ENCODE measurements at regions not wholly inside any gene's neighbourhood (a gene's known extent, or its start where the extent isn't known, plus 50 kb on each side); places are given as distances from the start of the nearest gene placed in this dataset.

GRCh38 chr14:98694541-98694940, 577.5 kb downstream of the BCL11B start:
- Histone ChIP-seq H3K9me3 (replicated peaks in 1 of 2; ENCODE audit: control insufficient read depth in 2 of 2, insufficient read depth in 1 of 2, low read depth in 1 of 2, low read length in 2 of 2) (peaks cover 0 to 1% of the 10 kb centered on the region in 2 donors), H3K18ac (ENCODE audit: low read length) (no peak overlapping the region), H3K23ac (ENCODE audit: low read depth, low read length, poor library complexity) (no peak overlapping the region), H2AFZ (ENCODE audit: low read length) (no peak overlapping the region), H3K9ac (ENCODE audit: low read depth, low read length, poor library complexity) (no peak overlapping the region), H3K4me3 (ENCODE audit: low read length in 2 of 2) (no peak overlapping the region), H3K27ac (replicated peaks; ENCODE audit: low read length) (no peak overlapping the region), H2AK5ac (ENCODE audit: low read depth, low read length) (no peak overlapping the region), H3K36me3 (replicated peaks in 1 of 2; ENCODE audit: control insufficient read depth in 2 of 2, insufficient read depth in 2 of 2, low read length in 2 of 2) (no peaks in the 10 kb centered on the region), H2BK12ac (ENCODE audit: low read length) (no peak overlapping the region), H2BK5ac (ENCODE audit: low read length) (no peak overlapping the region), H2BK120ac (ENCODE audit: low read depth, low read length) (no peak overlapping the region), H4K8ac (ENCODE audit: low read depth, low read length) (no peak overlapping the region), H3K4me2 (ENCODE audit: insufficient read depth, low read length, poor library complexity, severe bottlenecking) (no peak overlapping the region), H3K27me3 (ENCODE audit: control insufficient read depth in 3 of 3, insufficient read depth in 3 of 3, low read depth in 1 of 3, low read length in 3 of 3) (no peaks in the 10 kb centered on the region), H3K4ac (ENCODE audit: low read length) (no peak overlapping the region), H2BK15ac (ENCODE audit: low read length) (no peak overlapping the region), H3K79me1 (ENCODE audit: low read depth, low read length) (peaks cover 2% of the 10 kb centered on the region), H3K14ac (ENCODE audit: low read length) (no peak overlapping the region), H4K91ac (ENCODE audit: low read depth, low read length, poor library complexity) (no peak overlapping the region), H3K4me1 (ENCODE audit: control insufficient read depth in 2 of 2, insufficient read depth in 1 of 2, low read depth in 1 of 2, low read length in 2 of 2) (no peaks in the 10 kb centered on the region)
- DNase-seq (ENCODE audit: low spot score) = no peak

- Histone ChIP-seq H3K79me1 (ENCODE audit: low read depth, low read length) (peaks cover 2% of the 10 kb centered on the region), H3K23ac (ENCODE audit: low read depth, low read length, poor library complexity) (no peak overlapping the region), H3K27me3 (ENCODE audit: control insufficient read depth in 3 of 3, insufficient read depth in 3 of 3, low read depth in 1 of 3, low read length in 3 of 3) (no peaks in the 10 kb centered on the region), H2BK12ac (ENCODE audit: low read length) (no peak overlapping the region), H3K4ac (ENCODE audit: low read length) (no peak overlapping the region), H4K8ac (ENCODE audit: low read depth, low read length) (no peak overlapping the region), H3K36me3 (replicated peaks in 1 of 2; ENCODE audit: control insufficient read depth in 2 of 2, insufficient read depth in 2 of 2, low read length in 2 of 2) (no peaks in the 10 kb centered on the region), H3K4me3 (ENCODE audit: low read length in 2 of 2) (no peak overlapping the region), H3K4me2 (ENCODE audit: insufficient read depth, low read length, poor library complexity, severe bottlenecking) (no peak overlapping the region), H3K18ac (ENCODE audit: low read length) (no peak overlapping the region), H4K91ac (ENCODE audit: low read depth, low read length, poor library complexity) (no peak overlapping the region), H2BK15ac (ENCODE audit: low read length) (no peak overlapping the region), H2BK120ac (ENCODE audit: low read depth, low read length) (no peak overlapping the region), H2BK5ac (ENCODE audit: low read length) (no peak overlapping the region), H3K9me3 (replicated peaks in 1 of 2; ENCODE audit: control insufficient read depth in 2 of 2, insufficient read depth in 1 of 2, low read depth in 1 of 2, low read length in 2 of 2) (peaks cover 0 to 1% of the 10 kb centered on the region in 2 donors), H2AFZ (ENCODE audit: low read length) (no peak overlapping the region), H3K27ac (replicated peaks; ENCODE audit: low read length) (no peak overlapping the region), H3K9ac (ENCODE audit: low read depth, low read length, poor library complexity) (no peak overlapping the region), H3K14ac (ENCODE audit: low read length) (no peak overlapping the region), H2AK5ac (ENCODE audit: low read depth, low read length) (no peak overlapping the region), H3K4me1 (ENCODE audit: control insufficient read depth in 2 of 2, insufficient read depth in 1 of 2, low read depth in 1 of 2, low read length in 2 of 2) (peaks cover 0 to 1% of the 10 kb centered on the region in 2 donors)
- no CpG with 5 or more reads among the region's 1 CpG for WGBS, 2 donors (ENCODE audit: extremely low coverage in 2 of 2, insufficient read length in 2 of 2, insufficient replicate concordance in 1 of 2)
- DNase-seq (ENCODE audit: low spot score) = no peak
Measured at GRCh38 chr14:98695809-98696208, 576.2 kb downstream of the BCL11B start.

GRCh38 chr14:98698341-98698740, 573.7 kb downstream of the BCL11B start:
- Histone ChIP-seq H3K9me3 (replicated peaks in 1 of 2; ENCODE audit: control insufficient read depth in 2 of 2, insufficient read depth in 1 of 2, low read depth in 1 of 2, low read length in 2 of 2) (peaks cover 0 to 1% of the 10 kb centered on the region in 2 donors), H3K14ac (ENCODE audit: low read length) (no peak overlapping the region), H4K8ac (ENCODE audit: low read depth, low read length) (no peak overlapping the region), H3K18ac (ENCODE audit: low read length) (no peak overlapping the region), H2BK12ac (ENCODE audit: low read length) (no peak overlapping the region), H2BK15ac (ENCODE audit: low read length) (no peak overlapping the region), H3K27me3 (ENCODE audit: control insufficient read depth in 3 of 3, insufficient read depth in 3 of 3, low read depth in 1 of 3, low read length in 3 of 3) (no peaks in the 10 kb centered on the region), H2BK120ac (ENCODE audit: low read depth, low read length) (no peak overlapping the region), H3K4me2 (ENCODE audit: insufficient read depth, low read length, poor library complexity, severe bottlenecking) (no peak overlapping the region), H3K36me3 (replicated peaks in 1 of 2; ENCODE audit: control insufficient read depth in 2 of 2, insufficient read depth in 2 of 2, low read length in 2 of 2) (no peaks in the 10 kb centered on the region), H3K9ac (ENCODE audit: low read depth, low read length, poor library complexity) (no peak overlapping the region), H2BK5ac (ENCODE audit: low read length) (no peak overlapping the region), H3K4ac (ENCODE audit: low read length) (no peak overlapping the region), H3K4me3 (ENCODE audit: low read length in 2 of 2) (no peak overlapping the region), H3K4me1 (ENCODE audit: control insufficient read depth in 2 of 2, insufficient read depth in 1 of 2, low read depth in 1 of 2, low read length in 2 of 2) (peaks cover 0 to 1% of the 10 kb centered on the region in 2 donors), H3K27ac (replicated peaks; ENCODE audit: low read length) (no peak overlapping the region), H2AFZ (ENCODE audit: low read length) (no peak overlapping the region), H2AK5ac (ENCODE audit: low read depth, low read length) (no peak overlapping the region), H3K79me1 (ENCODE audit: low read depth, low read length) (no peaks in the 10 kb centered on the region), H4K91ac (ENCODE audit: low read depth, low read length, poor library complexity) (no peak overlapping the region), H3K23ac (ENCODE audit: low read depth, low read length, poor library complexity) (no peak overlapping the region)
- WGBS, 2 donors (ENCODE audit: extremely low coverage in 2 of 2, insufficient read length in 2 of 2, insufficient replicate concordance in 1 of 2) = no CpG with 5 or more reads among the region's 3 CpGs
- no peak for DNase-seq (ENCODE audit: low spot score)

- no peak overlapping the region for H2BK12ac ChIP-seq (ENCODE audit: low read length)
- H3K4me1 ChIP-seq (ENCODE audit: control insufficient read depth in 2 of 2, insufficient read depth in 1 of 2, low read depth in 1 of 2, low read length in 2 of 2) = peaks cover 0 to 7% of the 10 kb centered on the region in 2 donors
- no CpG with 5 or more reads among the region's 3 CpGs for WGBS, 2 donors (ENCODE audit: extremely low coverage in 2 of 2, insufficient read length in 2 of 2, insufficient replicate concordance in 1 of 2)
- no peak overlapping the region for H4K8ac ChIP-seq (ENCODE audit: low read depth, low read length)
- no peak overlapping the region for H2BK15ac ChIP-seq (ENCODE audit: low read length)
- H3K36me3 ChIP-seq (replicated peaks in 1 of 2; ENCODE audit: control insufficient read depth in 2 of 2, insufficient read depth in 2 of 2, low read length in 2 of 2) = no peaks in the 10 kb centered on the region
- no peaks in the 10 kb centered on the region for H3K27me3 ChIP-seq (ENCODE audit: control insufficient read depth in 3 of 3, insufficient read depth in 3 of 3, low read depth in 1 of 3, low read length in 3 of 3)
- no peak overlapping the region for H2BK120ac ChIP-seq (ENCODE audit: low read depth, low read length)
- no peak overlapping the region for H3K27ac ChIP-seq (replicated peaks; ENCODE audit: low read length)
- no peak overlapping the region for H2AK5ac ChIP-seq (ENCODE audit: low read depth, low read length)
- peaks cover 0 to 1% of the 10 kb centered on the region in 2 donors for H3K9me3 ChIP-seq (replicated peaks in 1 of 2; ENCODE audit: control insufficient read depth in 2 of 2, insufficient read depth in 1 of 2, low read depth in 1 of 2, low read length in 2 of 2)
- H2BK5ac ChIP-seq (ENCODE audit: low read length) = no peak overlapping the region
- no peak overlapping the region for H4K91ac ChIP-seq (ENCODE audit: low read depth, low read length, poor library complexity)
- H3K4me3 ChIP-seq (ENCODE audit: low read length in 2 of 2) = no peak overlapping the region
- H3K14ac ChIP-seq (ENCODE audit: low read length) = no peak overlapping the region
- no peak for DNase-seq (ENCODE audit: low spot score)
- no peak overlapping the region for H3K9ac ChIP-seq (ENCODE audit: low read depth, low read length, poor library complexity)
- H3K79me1 ChIP-seq (ENCODE audit: low read depth, low read length) = no peaks in the 10 kb centered on the region
- H3K4me2 ChIP-seq (ENCODE audit: insufficient read depth, low read length, poor library complexity, severe bottlenecking) = no peak overlapping the region
- H3K4ac ChIP-seq (ENCODE audit: low read length) = no peak overlapping the region
- no peak overlapping the region for H2AFZ ChIP-seq (ENCODE audit: low read length)
- no peak overlapping the region for H3K18ac ChIP-seq (ENCODE audit: low read length)
- no peak overlapping the region for H3K23ac ChIP-seq (ENCODE audit: low read depth, low read length, poor library complexity)
Measured at GRCh38 chr14:98700748-98701147, 571.2 kb downstream of the BCL11B start.
